GM18868 (cell line): ENCODE measurements at regions not wholly inside any gene's neighbourhood (a gene's known extent, or its start where the extent isn't known, plus 50 kb on each side); places are given as distances from the start of the nearest gene placed in this dataset.
"Not testable (repeated sequence)": the region's sequence is repeated elsewhere in the genome, so short reads cannot be mapped to it uniquely, and the experiment has no call there.

Experiments
- ATAC-seq: cut with Tn5 transposase; IDR thresholded peaks from one replicate; pipeline ENCODE4 v1.9.1; 2021; ENCODE audit warnings: mild to moderate bottlenecking, moderate library complexity; ENCODE audit not compliant: unreplicated experiment

GRCh38 chr3:59372346-59372745, 322.5 kb upstream of the CFAP20DC start:
- no peak for ATAC-seq

DNA sequence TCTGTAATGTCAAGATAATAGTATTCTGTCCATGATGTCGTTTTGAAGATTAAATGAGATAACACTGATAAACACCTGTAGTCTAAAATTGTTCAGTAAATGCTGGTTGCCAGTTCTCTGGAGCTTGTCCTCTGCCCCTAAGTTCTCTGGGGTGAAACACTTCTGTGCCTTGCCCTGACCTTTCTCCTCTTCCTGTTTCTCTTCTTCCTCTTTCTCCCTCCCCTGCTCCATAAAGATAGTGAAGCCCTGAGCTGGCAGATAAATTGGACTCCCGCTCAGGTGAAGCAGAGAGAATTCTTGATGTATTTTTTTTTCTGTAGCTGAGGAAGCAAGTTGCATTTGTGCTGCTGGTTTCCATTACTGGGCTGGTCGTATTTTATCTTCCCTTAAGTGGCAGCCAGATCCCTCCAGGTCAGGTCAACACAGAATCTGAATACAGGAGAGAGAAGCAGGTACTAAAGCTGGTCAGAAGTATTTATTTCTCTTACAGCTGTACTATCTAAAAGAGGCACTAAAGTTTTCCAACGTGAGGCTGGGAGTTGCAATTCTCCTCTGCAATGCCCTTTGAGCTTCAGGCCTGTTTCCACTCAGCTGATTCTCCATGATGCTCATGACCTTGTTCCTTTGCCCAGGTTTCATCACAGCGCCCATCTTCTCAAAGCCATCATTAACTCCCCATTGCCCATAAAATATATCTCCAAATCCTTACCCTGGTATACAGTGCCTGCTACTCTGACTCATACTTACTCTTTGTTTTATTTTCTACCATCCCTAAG, 319.3 kb upstream of the CFAP20DC start:
- no peak for ATAC-seq

GRCh38 chr3:59367150-59367549, 317.3 kb upstream of the CFAP20DC start:
- ATAC-seq: no peak

- no peak for ATAC-seq
These were observed 316.4 kb upstream of the CFAP20DC start for GRCh38 chr3:59366218-59366617.

DNA sequence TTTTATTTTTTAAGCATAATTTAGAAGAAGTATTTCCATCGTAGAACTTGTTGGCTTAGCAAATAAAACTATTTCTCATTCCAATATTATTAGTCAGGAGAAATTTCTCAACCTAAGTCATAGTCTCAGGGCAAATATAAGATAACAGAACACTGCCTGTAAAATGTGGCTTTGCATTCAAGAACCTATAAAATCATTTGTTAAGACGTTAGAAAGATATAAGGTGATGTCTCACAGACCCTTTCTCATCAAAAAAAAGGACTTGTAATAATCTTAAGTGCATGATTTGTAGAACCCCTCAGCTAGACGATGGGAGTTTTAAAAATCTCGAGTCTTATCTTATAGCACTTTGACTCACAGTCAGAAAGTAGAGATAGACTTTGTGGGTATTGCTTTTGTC, 314.7 kb upstream of the CFAP20DC start:
- no peak for ATAC-seq

GRCh38 chr3:59360312-59360711, 310.5 kb upstream of the CFAP20DC start:
- ATAC-seq: not testable (repeated sequence)

GRCh38 chr3:59341459-59341858, 291.6 kb upstream of the CFAP20DC start:
- ATAC-seq: no peak

DNA sequence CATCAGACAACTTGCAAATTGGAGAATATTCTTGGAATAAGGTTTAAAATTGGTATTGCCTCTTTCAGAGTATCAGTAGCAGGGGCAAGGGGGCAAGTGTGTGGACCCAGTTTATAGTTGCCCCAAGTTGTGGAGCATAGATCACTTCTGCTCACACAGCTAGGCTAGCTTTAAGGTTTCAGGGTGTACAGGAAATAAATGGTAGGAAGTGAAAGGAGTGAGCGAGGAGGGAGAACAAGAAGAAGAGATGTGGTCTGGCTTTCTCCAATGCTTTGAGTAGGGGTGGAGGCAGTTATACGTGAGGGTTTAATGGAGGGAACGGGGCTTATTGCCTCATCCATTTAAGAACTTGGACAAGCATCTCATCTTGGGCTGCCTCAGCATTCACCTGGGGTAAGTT, 290.0 kb upstream of the CFAP20DC start:
- ATAC-seq: peak; percentile 56

- no peak for ATAC-seq
These were observed 289.1 kb upstream of the CFAP20DC start for GRCh38 chr3:59338934-59339333.

- ATAC-seq: no peak
These were observed 285.5 kb upstream of the CFAP20DC start for GRCh38 chr3:59335338-59335737.

DNA sequence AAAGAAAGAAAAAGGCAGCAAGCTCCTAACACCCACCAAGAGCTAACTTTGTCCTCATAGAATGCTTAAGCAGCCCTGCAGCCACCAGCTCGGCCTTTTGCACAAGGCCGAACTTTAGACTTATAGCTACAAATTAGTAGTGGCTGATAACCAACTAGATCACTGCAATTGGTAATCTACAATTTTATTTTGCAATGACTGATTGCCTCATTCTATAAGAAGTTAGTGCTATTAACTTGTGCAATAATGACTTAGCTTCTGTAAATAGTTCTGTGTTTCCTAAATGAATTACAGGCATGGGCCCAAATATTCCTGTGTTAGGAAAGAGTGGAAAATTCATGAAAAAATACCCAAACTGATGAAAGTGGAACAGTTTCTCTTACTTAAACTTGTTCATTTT, 284.8 kb upstream of the CFAP20DC start:
- ATAC-seq: no peak

- no peak for ATAC-seq
These were observed 277.6 kb upstream of the CFAP20DC start for GRCh38 chr3:59327376-59327808.

- no peak for ATAC-seq
These were observed 276.6 kb upstream of the CFAP20DC start for GRCh38 chr3:59326246-59327024.

DNA sequence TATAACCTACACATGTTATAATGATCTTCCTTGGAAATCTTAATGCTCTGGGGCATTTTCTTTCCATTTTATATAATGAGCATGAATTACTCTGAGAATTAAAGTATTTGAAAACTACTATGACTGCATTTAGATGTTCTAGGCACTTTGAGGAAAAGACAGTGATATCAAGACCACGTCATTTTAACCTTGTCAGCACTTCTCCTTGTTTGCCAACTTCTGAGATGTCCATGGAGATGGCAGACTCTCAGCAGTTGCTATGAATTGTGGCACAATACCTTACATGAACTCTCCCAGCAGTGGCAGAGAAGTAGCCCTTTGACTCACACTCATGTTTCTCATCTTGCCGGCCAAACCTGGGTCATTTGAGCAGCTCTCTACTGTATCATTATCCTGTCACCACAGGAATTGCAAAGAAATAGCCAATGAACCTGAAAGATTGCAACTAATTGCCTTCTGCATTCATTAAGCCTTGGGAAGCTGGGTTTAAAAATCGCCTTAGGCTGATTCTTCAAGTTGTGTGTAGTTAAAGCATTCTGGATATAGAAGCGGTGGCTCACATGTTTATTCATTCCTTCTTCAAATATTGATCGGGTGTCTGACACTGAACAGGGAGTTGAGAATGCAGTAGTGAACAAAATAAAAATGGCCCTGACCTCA, 272.2 kb upstream of the CFAP20DC start:
- no peak for ATAC-seq

DNA sequence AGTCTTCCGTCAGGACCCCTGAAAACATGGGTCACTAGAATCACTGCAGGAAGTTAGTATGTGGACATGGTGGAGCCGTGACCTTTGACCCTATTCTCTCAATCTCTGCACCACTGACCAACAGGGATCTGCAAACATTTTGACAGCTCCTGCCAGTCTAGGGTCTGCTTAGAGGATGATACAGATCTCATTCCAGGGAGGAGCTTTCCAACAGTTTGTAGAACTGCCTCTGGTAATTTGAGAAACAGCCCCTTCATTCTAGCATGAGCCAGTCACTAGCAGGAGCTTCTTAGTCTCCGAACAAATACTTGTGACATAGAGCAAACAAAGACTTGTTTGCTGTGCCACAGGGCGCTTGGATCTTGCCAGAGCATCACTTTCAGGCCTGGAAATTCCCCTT, 270.3 kb upstream of the CFAP20DC start:
- no peak for ATAC-seq

GRCh38 chr3:59319442-59319841, 269.6 kb upstream of the CFAP20DC start:
- ATAC-seq: no peak

DNA sequence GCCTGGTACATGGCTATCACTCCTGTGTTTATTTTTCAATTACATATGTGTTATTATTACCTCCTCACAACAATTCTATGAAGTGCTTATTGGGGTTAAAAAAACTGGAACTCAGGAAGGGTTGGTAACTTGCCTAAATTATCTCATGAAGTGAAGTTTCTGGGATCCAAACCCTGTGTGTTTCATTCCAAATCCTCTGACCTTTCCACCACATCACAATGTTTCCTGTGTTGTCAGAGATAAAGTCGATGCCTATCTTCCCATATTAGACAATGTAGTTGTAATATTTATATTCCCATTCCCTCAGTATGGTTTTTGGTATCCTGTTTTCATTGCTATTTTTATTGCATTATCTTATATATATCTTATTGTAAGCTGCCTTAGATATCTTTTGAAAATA, 269.1 kb upstream of the CFAP20DC start:
- no peak for ATAC-seq

DNA sequence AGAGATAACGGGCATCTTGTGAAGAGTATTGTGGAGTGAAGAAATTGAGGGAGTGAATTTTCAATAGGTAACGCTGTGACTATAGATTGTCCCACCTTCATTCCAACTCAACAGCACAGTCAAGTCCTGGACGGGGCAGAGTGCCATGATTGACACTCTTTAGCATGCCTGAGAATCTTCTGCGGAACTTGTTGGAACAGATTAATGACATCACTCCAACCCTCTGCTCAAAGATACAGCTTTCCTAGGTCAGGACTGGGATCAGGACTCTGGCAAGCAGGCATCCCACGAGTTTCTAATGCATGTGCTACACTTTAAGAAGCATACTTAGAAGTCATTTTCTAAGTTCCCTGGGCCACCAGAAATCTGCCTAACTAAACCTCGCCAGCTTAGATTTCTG, 267.6 kb upstream of the CFAP20DC start:
- no peak for ATAC-seq

GRCh38 chr3:59316688-59317275, 267.0 kb upstream of the CFAP20DC start:
- no peak for ATAC-seq

DNA sequence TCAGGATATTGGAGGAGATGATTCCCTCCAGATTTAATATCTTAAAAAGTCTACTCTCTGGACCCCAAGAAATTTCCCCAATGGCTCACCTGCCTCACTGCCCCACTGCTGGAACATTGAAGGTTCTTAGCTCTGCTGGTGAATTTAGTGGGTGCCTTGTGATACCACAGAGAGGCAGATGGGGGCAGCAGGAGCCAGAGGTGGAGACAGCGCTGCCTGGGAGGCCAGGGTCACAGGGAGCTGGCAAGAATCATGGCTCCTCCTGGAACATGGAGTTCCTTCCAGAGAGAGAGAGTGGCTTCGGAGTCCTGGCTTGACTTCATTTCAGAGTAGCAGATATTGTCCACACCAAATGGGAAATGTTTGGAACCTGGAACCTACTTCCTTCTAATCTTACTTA, 263.5 kb upstream of the CFAP20DC start:
- peak; percentile 92 for ATAC-seq

- no peak for ATAC-seq
These were observed 261.4 kb upstream of the CFAP20DC start for GRCh38 chr3:59311231-59311630.
